ENCODE measurements at regions not wholly inside any gene's neighbourhood (a gene's known extent, or its start where the extent isn't known, plus 50 kb on each side); places are given as distances from the start of the nearest gene placed in this dataset.
"Not testable (repeated sequence)": the region's sequence is repeated elsewhere in the genome, so short reads cannot be mapped to it uniquely, and the experiment has no call there.

DNA sequence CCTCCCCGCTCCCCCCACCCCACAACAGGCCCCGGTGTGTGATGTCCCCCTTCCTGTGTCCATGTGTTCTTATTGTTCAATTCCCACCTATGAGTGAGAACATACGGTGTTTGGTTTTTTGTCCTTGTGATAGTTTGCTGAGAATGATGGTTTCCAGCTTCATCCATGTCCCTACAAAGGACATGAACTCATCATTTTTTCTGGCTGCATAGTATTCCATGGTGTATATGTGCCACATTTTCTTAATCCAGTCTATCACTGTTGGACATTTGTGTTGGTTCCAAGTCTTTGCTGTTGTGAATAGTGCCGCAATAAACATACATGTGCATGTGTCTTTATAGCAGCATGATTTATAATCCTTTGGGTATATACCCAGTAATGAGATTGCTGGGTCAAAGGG, 104.3 kb downstream of the MTPN start:
- H3K27me3 ChIP-seq (ENCODE audit: control insufficient read depth in 1 of 2, insufficient read depth in 2 of 2, low read length in 1 of 2); DNase-seq; H3K27ac ChIP-seq (ENCODE audit: low read depth in 1 of 2, low read length in 2 of 2); H3K4me3 ChIP-seq (ENCODE audit: low read length in 2 of 2); H3K36me3 ChIP-seq (ENCODE audit: control insufficient read depth in 1 of 2, insufficient read depth in 2 of 2, low read length in 1 of 2); intact Hi-C loops (cut with DNase I); H3K4me1 ChIP-seq (ENCODE audit: control insufficient read depth in 1 of 2, insufficient read depth in 2 of 2, low read length in 2 of 2); H3K9me3 ChIP-seq (ENCODE audit: control insufficient read depth, low read length); ATAC-seq (ENCODE audit: low FRiP score): not testable (repeated sequence)
- WGBS, 2 donors, result 75 to 92% methylated on average over 3 to 4 of the region's 4 CpGs

DNA sequence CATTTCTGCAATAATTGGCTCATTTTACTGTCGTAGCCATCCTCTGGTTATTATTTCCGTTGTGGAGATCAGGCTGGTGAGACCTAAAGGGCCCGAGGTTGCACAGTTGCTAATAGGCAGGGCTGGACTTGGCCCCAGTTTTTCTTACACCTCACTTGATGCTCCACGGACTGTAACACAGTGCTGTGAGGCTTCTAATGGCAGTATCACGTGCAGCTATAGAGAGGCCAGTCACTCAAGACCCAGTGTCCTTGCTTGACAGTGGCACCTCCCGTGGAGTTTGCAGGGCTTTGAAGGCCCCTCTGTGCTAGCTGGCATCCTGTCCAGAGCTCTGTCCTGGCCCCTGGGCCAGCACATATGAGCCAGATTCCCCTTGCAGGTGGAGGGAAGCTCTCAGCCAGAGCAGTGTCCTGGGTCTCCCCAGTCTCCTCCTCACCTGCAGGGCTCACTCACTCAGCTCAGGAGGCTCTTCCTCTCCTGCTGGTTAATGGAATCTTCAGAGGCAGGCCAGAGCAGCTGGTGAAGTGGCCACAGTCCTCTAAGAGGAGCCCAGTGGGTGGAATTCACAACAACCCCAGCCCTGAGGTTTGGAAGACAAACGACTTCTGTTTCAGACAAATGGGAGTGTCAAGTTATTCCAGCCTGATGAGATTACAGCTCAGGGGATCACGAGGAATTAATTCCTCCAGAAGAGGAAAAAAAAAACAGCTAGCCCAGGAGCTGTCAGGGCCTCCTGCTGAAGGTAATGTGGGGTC, 114.2 kb upstream of the FAM180A start:
- WGBS, 2 donors, result 43 to 49% methylated on average over 8 of the region's 8 CpGs
- DNase-seq (no peak), ATAC-seq (ENCODE audit: low FRiP score) (no peak)
- H3K9me3 ChIP-seq (ENCODE audit: control insufficient read depth, low read length), result peaks cover 5% of the 10 kb centered on the region
- H3K4me1 ChIP-seq (ENCODE audit: control insufficient read depth in 1 of 2, insufficient read depth in 2 of 2, low read length in 2 of 2), result no peaks in the 10 kb centered on the region
- no peak overlapping the region for H3K27ac ChIP-seq (ENCODE audit: low read depth in 1 of 2, low read length in 2 of 2)
- H3K27me3 ChIP-seq (ENCODE audit: control insufficient read depth in 1 of 2, insufficient read depth in 2 of 2, low read length in 1 of 2), result no peaks in the 10 kb centered on the region
- H3K4me3 ChIP-seq (ENCODE audit: low read length in 2 of 2), result no peak overlapping the region
- intact Hi-C loops (cut with DNase I), result no loop called here
- H3K36me3 ChIP-seq (ENCODE audit: control insufficient read depth in 1 of 2, insufficient read depth in 2 of 2, low read length in 1 of 2), result no peaks in the 10 kb centered on the region

DNA sequence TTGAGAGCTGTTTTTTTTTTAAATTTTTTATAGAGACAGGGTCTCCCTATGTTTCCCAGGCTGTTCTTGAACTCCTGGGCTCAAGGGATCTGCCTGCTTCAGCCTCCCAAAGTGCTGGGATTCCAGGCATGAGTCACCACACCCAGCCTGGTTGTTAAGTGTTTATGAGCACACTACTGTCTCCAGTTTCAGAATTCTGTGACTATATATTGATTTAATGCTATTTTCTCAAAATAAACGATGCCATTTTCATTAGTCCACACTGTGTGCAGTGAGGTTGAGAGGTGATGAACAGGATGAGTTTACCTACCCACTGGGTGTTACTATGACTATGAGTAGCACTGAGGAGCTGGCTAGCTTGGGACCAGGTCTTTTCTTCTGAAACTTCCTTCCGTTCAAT, 110.9 kb upstream of the FAM180A start:
- ATAC-seq (ENCODE audit: low FRiP score) (no peak), DNase-seq (no peak)
- Histone ChIP-seq H3K27me3 (ENCODE audit: control insufficient read depth in 1 of 2, insufficient read depth in 2 of 2, low read length in 1 of 2) (no peaks in the 10 kb centered on the region), H3K9me3 (ENCODE audit: control insufficient read depth, low read length) (peaks cover 5% of the 10 kb centered on the region), H3K27ac (ENCODE audit: low read depth in 1 of 2, low read length in 2 of 2) (no peak overlapping the region), H3K4me3 (ENCODE audit: low read length in 2 of 2) (no peak overlapping the region), H3K36me3 (ENCODE audit: control insufficient read depth in 1 of 2, insufficient read depth in 2 of 2, low read length in 1 of 2) (no peaks in the 10 kb centered on the region), H3K4me1 (ENCODE audit: control insufficient read depth in 1 of 2, insufficient read depth in 2 of 2, low read length in 2 of 2) (no peaks in the 10 kb centered on the region)
- 79 to 80% methylated on average over 2 of the region's 2 CpGs for WGBS, 2 donors
- intact Hi-C loops (cut with DNase I), result no loop called here

DNA sequence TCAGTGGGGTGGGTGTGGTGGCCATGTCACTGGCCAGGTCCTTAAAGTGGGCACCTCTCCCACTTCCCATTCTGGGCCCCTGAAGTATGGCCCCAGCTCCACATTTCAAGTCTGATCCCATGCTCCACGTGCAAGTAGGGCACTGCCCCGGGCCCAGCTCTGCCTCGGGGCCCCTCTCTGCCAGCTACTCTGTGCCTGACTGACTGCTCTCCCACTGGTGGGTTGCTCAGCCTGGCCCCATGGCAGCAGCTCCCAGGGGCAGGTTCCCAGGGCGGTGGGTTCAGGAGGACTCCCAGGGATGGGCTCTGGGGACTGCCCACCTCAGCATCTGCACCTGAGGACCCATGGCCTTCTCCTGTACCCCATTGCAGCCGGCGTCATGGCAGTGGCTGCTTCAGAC, 110.2 kb upstream of the FAM180A start:
- Histone ChIP-seq H3K27ac (ENCODE audit: low read depth in 1 of 2, low read length in 2 of 2) (no peak overlapping the region), H3K36me3 (ENCODE audit: control insufficient read depth in 1 of 2, insufficient read depth in 2 of 2, low read length in 1 of 2) (no peaks in the 10 kb centered on the region), H3K9me3 (ENCODE audit: control insufficient read depth, low read length) (peaks cover 5% of the 10 kb centered on the region), H3K27me3 (ENCODE audit: control insufficient read depth in 1 of 2, insufficient read depth in 2 of 2, low read length in 1 of 2) (no peaks in the 10 kb centered on the region), H3K4me3 (ENCODE audit: low read length in 2 of 2) (no peak overlapping the region), H3K4me1 (ENCODE audit: control insufficient read depth in 1 of 2, insufficient read depth in 2 of 2, low read length in 2 of 2) (no peaks in the 10 kb centered on the region)
- 80 to 91% methylated on average over 6 of the region's 6 CpGs for WGBS, 2 donors
- intact Hi-C loops (cut with DNase I), result no loop called here
- ATAC-seq (ENCODE audit: low FRiP score) (no peak), DNase-seq (no peak)

DNA sequence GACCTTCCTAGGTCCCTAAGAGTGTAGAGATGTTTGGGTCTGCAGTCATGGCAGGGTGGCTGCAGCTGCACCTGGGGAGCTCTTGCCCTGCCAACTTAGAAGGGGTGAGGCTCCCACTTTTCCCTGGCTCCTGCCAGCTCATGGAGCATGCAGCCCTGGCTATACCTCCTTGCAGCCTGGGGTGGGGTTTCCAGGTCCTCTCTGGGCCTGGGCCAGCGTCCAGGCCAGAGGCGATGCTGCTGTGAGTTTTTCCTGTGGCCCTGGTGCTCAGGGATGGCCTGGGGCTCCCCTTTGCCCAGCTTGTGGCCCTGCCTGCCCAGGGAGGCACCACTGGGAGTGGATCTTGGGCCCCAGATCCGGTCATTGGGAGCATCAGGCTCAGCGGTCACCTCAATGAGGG, 109.8 kb upstream of the FAM180A start:
- no peak for ATAC-seq (ENCODE audit: low FRiP score)
- Histone ChIP-seq H3K27me3 (ENCODE audit: control insufficient read depth in 1 of 2, insufficient read depth in 2 of 2, low read length in 1 of 2) (no peaks in the 10 kb centered on the region), H3K36me3 (ENCODE audit: control insufficient read depth in 1 of 2, insufficient read depth in 2 of 2, low read length in 1 of 2) (no peaks in the 10 kb centered on the region), H3K4me1 (ENCODE audit: control insufficient read depth in 1 of 2, insufficient read depth in 2 of 2, low read length in 2 of 2) (no peaks in the 10 kb centered on the region), H3K4me3 (ENCODE audit: low read length in 2 of 2) (no peak overlapping the region), H3K27ac (ENCODE audit: low read depth in 1 of 2, low read length in 2 of 2) (no peak overlapping the region), H3K9me3 (ENCODE audit: control insufficient read depth, low read length) (peaks cover 5% of the 10 kb centered on the region)
- no peak for DNase-seq
- intact Hi-C loops (cut with DNase I), result no loop called here
- 86 to 91% methylated on average over 4 of the region's 4 CpGs for WGBS, 2 donors

DNA sequence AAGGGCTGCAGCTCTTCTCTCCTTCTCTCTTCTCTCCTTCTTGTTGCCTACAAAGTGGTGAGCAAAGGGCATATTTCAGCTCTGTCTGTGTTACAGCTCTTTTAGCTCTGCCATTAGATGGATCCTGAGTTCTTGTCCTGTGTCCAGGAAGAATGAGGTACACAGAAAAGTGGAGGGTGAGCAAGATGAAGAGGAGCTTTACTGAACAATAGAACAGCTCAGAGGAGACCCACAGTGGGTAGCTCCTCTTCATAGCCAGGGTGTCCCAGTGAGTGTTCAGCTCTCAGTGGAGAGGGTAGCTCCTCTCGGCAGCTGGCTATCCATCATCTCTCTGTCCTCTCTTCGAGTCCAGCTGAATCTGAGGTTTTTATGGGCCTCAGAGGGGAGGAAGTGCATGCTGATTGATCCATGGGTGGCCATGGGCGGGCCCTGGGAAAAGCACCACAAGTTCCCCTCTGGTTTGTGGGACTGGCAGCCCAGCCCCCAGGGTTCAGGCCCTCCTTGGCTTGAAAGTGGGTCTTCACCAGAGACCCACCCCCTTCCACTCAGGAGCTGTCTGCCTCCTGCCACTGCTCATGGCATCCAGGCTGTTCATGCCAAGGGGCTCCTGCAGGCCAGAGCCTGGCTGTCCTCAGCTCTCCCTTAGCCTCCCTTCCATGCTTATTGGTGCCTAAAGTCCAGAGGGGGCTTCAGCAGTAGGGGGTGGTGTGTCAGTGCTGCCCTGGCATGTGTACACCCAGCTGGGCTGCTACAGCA, 109.1 kb upstream of the FAM180A start:
- H3K4me3 ChIP-seq (ENCODE audit: low read length in 2 of 2), result no peak overlapping the region
- H3K27me3 ChIP-seq (ENCODE audit: control insufficient read depth in 1 of 2, insufficient read depth in 2 of 2, low read length in 1 of 2), result no peaks in the 10 kb centered on the region
- H3K9me3 ChIP-seq (ENCODE audit: control insufficient read depth, low read length), result peaks cover 5% of the 10 kb centered on the region
- ATAC-seq (ENCODE audit: low FRiP score) (no peak), DNase-seq (no peak)
- intact Hi-C loops (cut with DNase I), result no loop called here
- no peak overlapping the region for H3K27ac ChIP-seq (ENCODE audit: low read depth in 1 of 2, low read length in 2 of 2)
- no peaks in the 10 kb centered on the region for H3K4me1 ChIP-seq (ENCODE audit: control insufficient read depth in 1 of 2, insufficient read depth in 2 of 2, low read length in 2 of 2)
- H3K36me3 ChIP-seq (ENCODE audit: control insufficient read depth in 1 of 2, insufficient read depth in 2 of 2, low read length in 1 of 2), result no peaks in the 10 kb centered on the region
- 79 to 81% methylated on average over 3 of the region's 3 CpGs for WGBS, 2 donors

DNA sequence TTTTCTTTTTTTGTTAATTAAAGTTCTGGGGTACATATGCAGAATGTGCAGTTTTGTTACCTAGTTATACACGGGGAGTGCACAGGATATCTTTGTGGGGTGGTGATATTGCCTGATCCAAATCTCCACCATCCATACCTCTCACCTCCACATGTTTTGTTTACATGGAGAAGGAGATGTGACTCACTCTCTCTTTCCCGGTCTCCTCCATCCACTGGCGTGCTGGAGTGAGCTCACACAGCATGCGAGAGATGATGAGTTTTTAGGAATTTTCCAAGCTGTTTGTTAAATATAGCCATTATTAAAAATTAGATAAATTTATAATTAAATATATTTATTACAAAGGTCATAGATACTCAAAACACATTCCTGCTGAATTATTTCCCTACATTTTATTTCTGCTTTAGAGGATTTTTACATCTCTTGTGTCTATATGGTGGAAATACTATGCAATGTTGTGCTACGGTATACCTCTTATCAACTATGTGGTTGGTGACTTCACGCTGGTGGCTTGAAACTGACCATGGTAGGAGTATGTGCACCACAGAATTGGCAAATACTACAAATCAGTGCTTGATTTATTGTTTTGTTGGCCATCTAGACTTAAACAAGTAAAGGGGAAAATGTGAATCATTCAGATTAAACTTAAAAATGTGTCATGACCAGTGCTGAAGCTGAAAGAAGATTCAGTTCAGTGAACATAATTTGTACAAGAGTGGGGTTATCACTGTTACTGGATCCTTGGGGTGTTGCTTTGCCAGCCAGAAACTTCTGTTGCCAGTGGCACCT, 107.9 kb upstream of the FAM180A start:
- intact Hi-C loops (cut with DNase I), result no loop called here
- H3K4me1 ChIP-seq (ENCODE audit: control insufficient read depth in 1 of 2, insufficient read depth in 2 of 2, low read length in 2 of 2), result no peaks in the 10 kb centered on the region
- 70 to 73% methylated on average over 6 of the region's 6 CpGs for WGBS, 2 donors
- H3K4me3 ChIP-seq (ENCODE audit: low read length in 2 of 2), result no peak overlapping the region
- peaks cover under 1% of the 10 kb centered on the region for H3K9me3 ChIP-seq (ENCODE audit: control insufficient read depth, low read length)
- DNase-seq (no peak), ATAC-seq (ENCODE audit: low FRiP score) (no peak)
- H3K27me3 ChIP-seq (ENCODE audit: control insufficient read depth in 1 of 2, insufficient read depth in 2 of 2, low read length in 1 of 2), result no peaks in the 10 kb centered on the region
- no peak overlapping the region for H3K27ac ChIP-seq (ENCODE audit: low read depth in 1 of 2, low read length in 2 of 2)
- H3K36me3 ChIP-seq (ENCODE audit: control insufficient read depth in 1 of 2, insufficient read depth in 2 of 2, low read length in 1 of 2), result no peaks in the 10 kb centered on the region

DNA sequence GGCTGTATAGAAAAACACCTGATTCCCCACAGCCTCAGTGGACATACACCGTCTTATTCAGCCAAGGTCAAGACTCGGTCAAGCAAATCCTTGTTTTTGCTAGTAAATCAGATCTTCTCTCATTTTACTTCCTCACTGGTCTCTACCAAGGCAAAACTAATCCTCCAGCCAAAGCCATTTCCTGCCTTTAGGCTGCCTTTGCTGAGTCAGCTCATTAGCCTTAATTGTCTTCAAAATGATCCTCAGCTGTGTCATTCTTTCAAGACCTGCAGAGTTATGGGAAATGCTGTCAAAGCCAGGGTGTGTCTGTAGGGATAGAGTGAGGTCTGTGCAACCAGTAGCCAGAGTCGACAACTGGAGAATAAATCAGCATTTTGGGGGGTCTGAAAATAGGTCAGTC, 107.2 kb upstream of the FAM180A start:
- ATAC-seq (ENCODE audit: low FRiP score), result no peak
- Histone ChIP-seq H3K9me3 (ENCODE audit: control insufficient read depth, low read length) (no peaks in the 10 kb centered on the region), H3K4me3 (ENCODE audit: low read length in 2 of 2) (no peak overlapping the region), H3K27ac (ENCODE audit: low read depth in 1 of 2, low read length in 2 of 2) (no peak overlapping the region), H3K27me3 (ENCODE audit: control insufficient read depth in 1 of 2, insufficient read depth in 2 of 2, low read length in 1 of 2) (no peaks in the 10 kb centered on the region), H3K4me1 (ENCODE audit: control insufficient read depth in 1 of 2, insufficient read depth in 2 of 2, low read length in 2 of 2) (no peaks in the 10 kb centered on the region), H3K36me3 (ENCODE audit: control insufficient read depth in 1 of 2, insufficient read depth in 2 of 2, low read length in 1 of 2) (no peaks in the 10 kb centered on the region)
- intact Hi-C loops (cut with DNase I), result no loop called here
- WGBS, 2 donors, result 41 to 50% methylated on average over 3 of the region's 3 CpGs
- DNase-seq, result no peak
